RWPE2 (cell line): ENCODE measurements at regions not wholly inside any gene's neighbourhood (a gene's known extent, or its start where the extent isn't known, plus 50 kb on each side); places are given as distances from the start of the nearest gene placed in this dataset.

ENCODE experiments used
- ATAC-seq: fragments of 200-7000 bp; cut with Tn5 transposase; 3 replicates; pipeline ENCODE4 v1.9.1; 2021; ENCODE audit warnings: low read depth
- DNase-seq: peaks from one replicate; pipeline ENCODE4 v3.0.0-alpha.2; 2020; ENCODE audit warnings: low spot score
- H3K27ac ChIP-seq: fragments of 450-650 bp; 2 replicates; pipeline ENCODE4 v1.5.1; 2017; ENCODE audit warnings: mild to moderate bottlenecking; ENCODE audit not compliant: poor library complexity, severe bottlenecking
- H3K27me3 ChIP-seq: fragments of 250-450 bp; sonication (Bioruptor Pico); 2 replicates; pipeline ENCODE4 v1.5.1; 2021; ENCODE audit warnings: mild to moderate bottlenecking, moderate library complexity; ENCODE audit not compliant: insufficient read depth, poor library complexity, severe bottlenecking
- H3K36me3 ChIP-seq: fragments of 250-450 bp; sonication (Bioruptor Pico); 2 replicates; pipeline ENCODE4 v1.5.1; 2020; ENCODE audit warnings: low read depth, mild to moderate bottlenecking, moderate library complexity
- H3K4me1 ChIP-seq: fragments of 250-450 bp; sonication (Bioruptor Pico); 2 replicates; pipeline ENCODE4 v1.5.1; 2021; ENCODE audit warnings: mild to moderate bottlenecking, moderate library complexity; ENCODE audit not compliant: insufficient read depth, poor library complexity, severe bottlenecking
- H3K4me3 ChIP-seq: fragments of 250-450 bp; sonication (Bioruptor Pico); 2 replicates; pipeline ENCODE4 v1.5.1; 2021; ENCODE audit warnings: mild to moderate bottlenecking, moderate library complexity; ENCODE audit not compliant: severe bottlenecking
- H3K9me3 ChIP-seq: fragments of 250-450 bp; sonication (Bioruptor Pico); 2 replicates; pipeline ENCODE4 v1.5.1; 2021; ENCODE audit warnings: mild to moderate bottlenecking, moderate library complexity; ENCODE audit not compliant: severe bottlenecking
- TF ChIP-seq, protein P1 (sequence below): fragments of 450-650 bp; IDR thresholded peaks from one replicate; pipeline ENCODE4 v1.5.1; 2017; ENCODE audit warnings: mild to moderate bottlenecking, moderate library complexity; ENCODE audit not compliant: poor library complexity, severe bottlenecking

DNA sequence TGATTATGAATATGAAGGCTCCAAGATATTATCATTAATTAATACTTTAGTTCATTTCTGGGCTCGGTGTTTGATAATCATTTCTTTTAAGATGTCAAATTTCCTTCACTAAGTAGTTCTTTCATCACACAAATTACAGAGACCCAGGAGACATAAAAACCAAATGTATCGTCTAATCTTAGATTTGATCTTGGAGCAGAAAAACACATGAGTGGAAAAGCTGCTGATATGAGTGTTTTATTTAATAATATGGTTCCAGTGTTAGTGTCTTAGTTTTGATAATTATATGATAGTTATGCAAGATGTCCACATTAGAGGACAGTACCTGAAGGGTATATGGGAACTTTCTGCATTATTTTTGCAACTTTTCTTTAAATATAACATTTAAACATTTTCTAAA is 494.5 kb upstream of the RAG2 start:
- Histone ChIP-seq H3K9me3 (no peaks in the 10 kb centered on the region), H3K27ac (no peak overlapping the region), H3K27me3 (peaks cover 18% of the 10 kb centered on the region), H3K4me3 (no peak overlapping the region), H3K4me1 (no peaks in the 10 kb centered on the region), H3K36me3 (no peaks in the 10 kb centered on the region)
- TF ChIP-seq, protein P1, sequence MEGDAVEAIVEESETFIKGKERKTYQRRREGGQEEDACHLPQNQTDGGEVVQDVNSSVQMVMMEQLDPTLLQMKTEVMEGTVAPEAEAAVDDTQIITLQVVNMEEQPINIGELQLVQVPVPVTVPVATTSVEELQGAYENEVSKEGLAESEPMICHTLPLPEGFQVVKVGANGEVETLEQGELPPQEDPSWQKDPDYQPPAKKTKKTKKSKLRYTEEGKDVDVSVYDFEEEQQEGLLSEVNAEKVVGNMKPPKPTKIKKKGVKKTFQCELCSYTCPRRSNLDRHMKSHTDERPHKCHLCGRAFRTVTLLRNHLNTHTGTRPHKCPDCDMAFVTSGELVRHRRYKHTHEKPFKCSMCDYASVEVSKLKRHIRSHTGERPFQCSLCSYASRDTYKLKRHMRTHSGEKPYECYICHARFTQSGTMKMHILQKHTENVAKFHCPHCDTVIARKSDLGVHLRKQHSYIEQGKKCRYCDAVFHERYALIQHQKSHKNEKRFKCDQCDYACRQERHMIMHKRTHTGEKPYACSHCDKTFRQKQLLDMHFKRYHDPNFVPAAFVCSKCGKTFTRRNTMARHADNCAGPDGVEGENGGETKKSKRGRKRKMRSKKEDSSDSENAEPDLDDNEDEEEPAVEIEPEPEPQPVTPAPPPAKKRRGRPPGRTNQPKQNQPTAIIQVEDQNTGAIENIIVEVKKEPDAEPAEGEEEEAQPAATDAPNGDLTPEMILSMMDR, result no peak
- no peak for DNase-seq
- no peak for ATAC-seq

DNA sequence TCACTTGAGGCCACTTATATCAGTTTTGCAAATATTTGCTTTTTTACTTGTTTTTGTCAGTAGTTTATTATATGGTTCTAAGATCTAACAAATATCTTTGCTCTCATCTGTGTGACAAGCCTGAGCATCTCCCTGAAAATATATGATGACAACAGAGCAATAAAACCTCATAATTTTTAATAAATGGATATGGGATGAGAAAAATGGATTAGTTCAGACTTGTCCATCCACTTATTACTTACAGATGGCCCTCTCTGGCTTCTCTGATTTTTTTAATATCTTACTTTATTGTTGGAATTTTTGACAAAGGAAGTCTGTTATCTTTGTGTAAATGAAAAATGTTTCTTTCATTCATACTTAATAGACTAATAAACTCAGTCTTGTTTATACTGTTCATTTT is 491.4 kb upstream of the RAG2 start:
- Histone ChIP-seq H3K4me1 (no peaks in the 10 kb centered on the region), H3K27me3 (peaks cover 20% of the 10 kb centered on the region), H3K4me3 (no peak overlapping the region), H3K36me3 (no peaks in the 10 kb centered on the region), H3K9me3 (no peaks in the 10 kb centered on the region), H3K27ac (no peak overlapping the region)
- DNase-seq, result no peak
- no peak for ATAC-seq
- TF ChIP-seq, protein P1, result no peak

DNA sequence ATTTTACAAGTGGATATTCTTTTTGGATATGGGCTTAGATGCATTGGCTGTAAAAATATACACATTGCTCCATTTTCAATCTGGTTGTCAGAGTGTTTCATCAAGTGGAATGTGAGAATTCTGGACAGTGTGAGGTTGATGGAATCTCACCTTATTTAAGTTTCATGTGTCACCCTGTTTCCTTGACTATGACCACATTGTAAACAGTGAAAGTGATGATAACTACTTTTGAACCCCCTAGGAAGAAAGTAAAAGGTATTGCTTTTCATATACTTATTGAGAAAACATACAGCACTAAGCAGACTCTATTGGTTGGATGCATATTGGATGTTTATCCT is 490.5 kb upstream of the RAG2 start:
- Histone ChIP-seq H3K27me3 (peaks cover 17% of the 10 kb centered on the region), H3K9me3 (no peaks in the 10 kb centered on the region), H3K4me3 (no peak overlapping the region), H3K36me3 (no peaks in the 10 kb centered on the region), H3K4me1 (no peaks in the 10 kb centered on the region), H3K27ac (no peak overlapping the region)
- no peak for ATAC-seq
- TF ChIP-seq, protein P1, result no peak
- no peak for DNase-seq

DNA sequence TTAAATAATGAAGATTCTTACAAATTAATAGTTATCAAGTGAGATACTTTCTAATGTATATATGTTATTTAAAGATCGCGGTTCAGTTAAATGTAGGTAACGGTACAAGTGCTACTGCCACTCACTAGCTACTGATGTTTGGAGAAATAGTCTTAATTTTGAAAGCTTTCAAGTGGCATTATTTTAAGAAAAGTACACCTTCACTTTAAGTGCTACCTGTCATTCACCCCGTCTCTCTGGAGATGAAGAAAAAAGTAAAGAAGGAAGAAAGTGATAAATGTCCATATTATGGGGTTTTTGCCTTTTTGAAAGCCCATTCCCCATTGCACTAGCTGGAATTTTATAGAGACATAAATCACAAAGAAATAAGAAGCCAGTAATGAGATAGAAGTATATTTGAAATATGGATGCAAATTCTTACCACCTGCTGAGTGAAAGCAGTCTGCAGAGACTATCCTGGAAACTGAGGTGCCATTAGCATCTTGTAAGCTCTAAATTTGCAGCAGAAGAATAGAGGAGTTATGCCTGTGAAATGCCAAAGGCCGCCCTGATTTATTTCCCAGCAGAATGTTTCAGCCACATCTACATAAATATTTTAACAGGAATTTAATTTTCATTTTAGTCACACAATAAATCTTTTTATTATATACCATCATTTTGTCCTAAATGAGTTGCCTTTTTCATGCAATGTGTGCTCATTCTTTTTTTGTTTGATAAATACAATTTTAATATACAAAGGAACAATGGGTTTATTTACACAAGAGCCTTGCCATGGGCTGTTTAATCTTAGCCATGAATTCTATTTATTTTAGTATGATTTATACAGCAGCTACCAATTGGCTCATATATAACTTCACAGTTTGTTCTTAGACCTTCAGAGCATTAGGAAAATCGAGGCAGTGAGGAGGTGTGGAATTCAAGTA is 489.9 kb upstream of the RAG2 start:
- H3K4me1 ChIP-seq, result no peaks in the 10 kb centered on the region
- no peak for ATAC-seq
- no peaks in the 10 kb centered on the region for H3K36me3 ChIP-seq
- no peak overlapping the region for H3K27ac ChIP-seq
- peaks cover 10% of the 10 kb centered on the region for H3K27me3 ChIP-seq
- DNase-seq, result no peak
- H3K9me3 ChIP-seq, result no peaks in the 10 kb centered on the region
- TF ChIP-seq, protein P1, result no peak
- no peak overlapping the region for H3K4me3 ChIP-seq

DNA sequence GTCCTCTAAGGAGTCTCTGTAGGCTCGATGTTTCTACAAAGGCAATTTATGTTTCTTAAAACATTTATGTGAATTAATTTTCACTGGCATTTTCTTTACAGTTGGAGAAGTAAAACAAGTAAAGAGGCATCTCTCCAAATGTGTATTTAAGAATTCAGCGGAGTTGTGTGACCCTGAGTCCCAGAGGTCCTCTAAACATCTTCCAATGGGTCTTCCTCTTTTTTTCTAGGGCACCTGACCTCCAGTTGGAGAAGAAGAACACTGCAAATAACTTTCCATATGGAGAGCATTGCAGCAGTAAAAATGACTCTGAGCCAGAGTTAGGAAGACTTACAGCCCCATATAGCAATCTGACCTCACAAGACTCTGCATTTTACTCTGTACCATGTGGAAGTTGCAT is 480.5 kb upstream of the RAG2 start:
- H3K9me3 ChIP-seq, result no peaks in the 10 kb centered on the region
- no peaks in the 10 kb centered on the region for H3K36me3 ChIP-seq
- DNase-seq (no peak), ATAC-seq (no peak)
- TF ChIP-seq, protein P1, result no peak
- H3K27ac ChIP-seq, result no peak overlapping the region
- H3K4me1 ChIP-seq, result no peaks in the 10 kb centered on the region
- no peak overlapping the region for H3K4me3 ChIP-seq
- H3K27me3 ChIP-seq, result no peaks in the 10 kb centered on the region
